ENCODE measurements at regions not wholly inside any gene's neighbourhood (a gene's known extent, or its start where the extent isn't known, plus 50 kb on each side); places are given as distances from the start of the nearest gene placed in this dataset.

DNA sequence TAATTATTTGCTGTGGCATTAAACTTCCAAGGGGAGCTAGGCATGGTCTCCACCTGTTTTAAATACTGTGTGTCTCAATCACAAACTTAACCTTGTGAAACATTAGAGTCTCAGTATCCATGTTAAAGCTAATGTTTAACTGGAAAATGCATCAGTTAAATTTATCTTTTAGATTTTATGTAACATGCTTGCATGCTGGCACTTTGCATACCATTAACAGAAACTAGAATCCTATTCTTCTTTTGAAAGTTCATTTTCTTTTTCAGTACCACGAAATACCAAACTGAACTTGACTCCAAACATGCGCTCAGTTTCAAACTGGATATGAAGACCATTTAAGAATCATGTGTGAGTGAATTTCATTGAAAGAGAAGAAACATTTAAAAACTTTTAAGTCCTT lies 328.9 kb upstream of the SLC10A2 start:
- Histone ChIP-seq H3K4me1 (replicated peaks in 1 of 4; ENCODE audit: control insufficient read depth in 3 of 4, insufficient read depth in 4 of 4, low read length in 3 of 4) (no peaks in the 10 kb centered on the region), H2BK20ac (ENCODE audit: low read length) (no peak overlapping the region), H2AK5ac (ENCODE audit: low read depth, low read length) (no peak overlapping the region), H3K14ac (ENCODE audit: insufficient read length) (no peak overlapping the region), H3K4ac (replicated peaks; ENCODE audit: insufficient read length, low read depth, low read length) (no peak overlapping the region), H4K20me1 (replicated peaks in 1 of 2; ENCODE audit: control insufficient read depth in 1 of 2, insufficient read depth in 2 of 2, low read length in 2 of 2) (no peaks in the 10 kb centered on the region), H3K4me3 (ENCODE audit: extremely low read depth in 1 of 4, insufficient read depth in 2 of 4, low read depth in 3 of 4, low read length in 4 of 4) (no peak overlapping the region), H3K79me1 (ENCODE audit: low read depth, low read length) (no peaks in the 10 kb centered on the region), H3K36me3 (ENCODE audit: control insufficient read depth in 2 of 4, insufficient read depth in 4 of 4, low read length in 3 of 4) (no peaks in the 10 kb centered on the region; a peak in 1 of 8 replicates), H3K27ac (ENCODE audit: low read depth, low read length) (no peak overlapping the region), H3K27me3 (replicated peaks in 1 of 4; ENCODE audit: control insufficient read depth in 3 of 4, extremely low read depth in 1 of 4, insufficient read depth in 3 of 4, low read length in 3 of 4) (no peaks in the 10 kb centered on the region), H2AFZ (ENCODE audit: low read length) (no peak overlapping the region), H2BK120ac (replicated peaks; ENCODE audit: low read depth, low read length) (no peak overlapping the region), H2BK5ac (ENCODE audit: low read depth, low read length) (no peak overlapping the region), H3K23ac (ENCODE audit: insufficient read length) (no peak overlapping the region), H4K91ac (replicated peaks; ENCODE audit: insufficient read length, low read length) (no peak overlapping the region), H3K9me3 (ENCODE audit: insufficient read depth in 2 of 2, low read depth in 1 of 2, low read length in 1 of 2) (peaks cover 8 to 17% of the 10 kb centered on the region in 2 experiments), H4K5ac (ENCODE audit: insufficient read length, low read depth, low read length) (no peak overlapping the region), H3K56ac (replicated peaks; ENCODE audit: insufficient read length, low read depth, low read length) (no peak overlapping the region), H3K23me2 (ENCODE audit: low read depth, low read length) (no peaks in the 10 kb centered on the region), H2BK15ac (ENCODE audit: low read length) (no peak overlapping the region), H3K79me2 (ENCODE audit: control insufficient read depth in 1 of 2, insufficient read depth in 2 of 2, low read length in 2 of 2) (no peaks in the 10 kb centered on the region), H4K8ac (ENCODE audit: extremely low read depth, insufficient read depth, low read length) (no peak overlapping the region), H3K18ac (ENCODE audit: extremely low read depth, low read length) (no peak overlapping the region), H2BK12ac (ENCODE audit: low read depth, low read length) (no peak overlapping the region), H3K4me2 (ENCODE audit: insufficient read depth in 1 of 2, low read depth in 2 of 2, low read length in 2 of 2) (no peak overlapping the region), H3K9ac (replicated peaks in 1 of 4; ENCODE audit: extremely low read depth in 1 of 4, low read depth in 3 of 4, low read length in 3 of 4) (no peak overlapping the region)
- 87% methylated on average over 2 of the region's 2 CpGs; no CpG with 5 or more reads in 1 of the 2 experiments for WGBS, 2 experiments (ENCODE audit: extremely low coverage in 1 of 2, insufficient coverage in 1 of 2, insufficient read length in 1 of 2, insufficient replicate concordance in 2 of 2, low coverage in 1 of 2, low lambda C conversion rate in 2 of 2, missing lambda C conversion rate in 1 of 2)
- CTCF ChIA-PET (ENCODE audit: partially characterized antibody) = interaction anchor here (1.4 kb wide), 1 partner anchor 97 kb away, joined by 3 read pairs; no protein-coding TSS in a partner anchor
- POLR2A ChIA-PET (ENCODE audit: partially characterized antibody) = no interaction called here
- no peak for DNase-seq (ENCODE audit: low read depth in 1 of 2, low spot score in 2 of 2)
- no peak for FAIRE-seq
- TF ChIP-seq TBP (IDR thresholded peaks at IDR 0.05; ENCODE audit: low read depth, low read length) (no peak), GTF2F1 (IDR thresholded peaks at IDR 0.05; ENCODE audit: borderline replicate concordance, low read depth, low read length) (no peak), CTBP2 (IDR thresholded peaks at IDR 0.05; ENCODE audit: borderline replicate concordance, insufficient read depth, insufficient read length, low read length) (no peak), KDM4A (IDR thresholded peaks at IDR 0.05; ENCODE audit: low read depth, low read length, severe bottlenecking) (no peak), NRF1 (IDR thresholded peaks at IDR 0.05; ENCODE audit: low read depth, low read length) (no peak), CHD1 (IDR thresholded peaks at IDR 0.05; ENCODE audit: low read depth, low read length) (no peak), GABPA (IDR thresholded peaks at IDR 0.05; ENCODE audit: borderline replicate concordance, insufficient read depth, low read length) (no peak)
